Right ventricle myocardium inferior (tissue), 1 donor: ENCODE measurements at regions not wholly inside any gene's neighbourhood (a gene's known extent, or its start where the extent isn't known, plus 50 kb on each side); places are given as distances from the start of the nearest gene placed in this dataset.

Experiments used
- ATAC-seq: fragments of 200-7000 bp; cut with Tn5 transposase; one replicate; pipeline ENCODE4 v1.9.1; 2020; ENCODE audit warnings: mild to moderate bottlenecking, moderate library complexity
- DNase-seq: peaks from one replicate; pipeline ENCODE4 v3.0.0; 2021; ENCODE audit errors: missing footprints
- intact Hi-C: fragments of 100-400 bp; cut with DNase I; formaldehyde crosslinking; loops from one replicate; pipeline ENCODE4 v1.11.0; 2022
- donor health status: DM: no; HTN: yes; CAD: no; lungs with severe emphysema.

DNA sequence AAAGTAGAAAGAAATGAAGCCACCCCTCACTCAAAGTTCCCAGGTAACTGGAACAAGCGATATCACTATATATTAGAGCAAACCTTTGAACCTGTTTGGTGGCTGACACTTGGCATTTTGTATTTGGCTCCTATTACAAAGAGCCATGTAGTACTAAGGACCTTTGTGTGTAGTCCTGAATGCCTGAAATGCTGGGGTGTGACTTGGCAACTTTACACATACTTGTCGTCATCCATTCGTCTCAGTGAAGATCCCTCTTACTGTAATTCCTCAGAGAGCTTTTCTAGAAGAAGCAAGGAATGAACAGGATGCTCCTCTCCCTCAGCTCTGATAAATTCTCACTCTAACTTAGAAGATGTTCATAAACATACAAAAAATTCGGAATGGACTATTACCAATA, 216.1 kb upstream of the CDIN1 start:
- no peak for ATAC-seq
- intact Hi-C loops = no loop called here
- DNase-seq = no peak

DNA sequence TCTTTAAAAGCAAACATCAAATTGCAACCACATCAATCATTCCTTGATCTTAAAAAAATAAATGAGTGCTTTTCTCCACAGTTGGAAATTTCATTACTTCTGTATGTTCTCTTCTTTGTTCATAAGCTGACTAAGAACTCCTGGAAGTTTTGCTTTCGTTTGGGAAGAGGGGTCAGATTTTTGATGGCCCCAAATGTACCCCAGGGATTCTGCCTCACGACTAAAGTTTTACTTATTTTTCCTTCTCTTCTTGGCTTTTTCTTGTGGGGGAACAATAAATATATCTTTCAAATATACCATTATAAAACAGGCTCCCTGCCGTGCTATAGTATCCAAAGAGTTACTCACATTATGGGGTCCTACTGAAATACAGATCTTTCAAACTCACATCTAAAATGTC, 215.0 kb upstream of the CDIN1 start:
- DNase-seq (no peak), ATAC-seq (no peak)
- intact Hi-C loops = no loop called here

DNA sequence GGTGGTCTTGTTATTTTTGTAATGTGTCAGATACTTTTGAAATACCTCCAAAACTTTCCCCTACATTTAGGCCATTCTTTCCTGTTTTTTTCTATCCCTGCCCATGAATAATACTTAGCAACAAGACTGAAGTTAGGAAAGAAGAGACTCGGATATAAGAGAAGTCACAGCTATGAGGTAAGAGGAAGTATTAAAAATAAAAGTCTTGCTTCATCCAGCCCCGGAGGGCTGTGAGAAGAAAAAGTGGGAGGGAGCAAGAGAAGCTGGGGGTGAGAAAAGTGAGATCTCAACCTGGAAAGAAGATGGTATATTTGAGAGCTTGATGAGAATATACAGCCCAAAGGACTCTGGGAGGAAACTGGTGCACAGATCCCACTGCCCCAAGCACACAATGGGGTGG, 213.5 kb upstream of the CDIN1 start:
- DNase-seq = no peak
- intact Hi-C loops = no loop called here
- no peak for ATAC-seq

DNA sequence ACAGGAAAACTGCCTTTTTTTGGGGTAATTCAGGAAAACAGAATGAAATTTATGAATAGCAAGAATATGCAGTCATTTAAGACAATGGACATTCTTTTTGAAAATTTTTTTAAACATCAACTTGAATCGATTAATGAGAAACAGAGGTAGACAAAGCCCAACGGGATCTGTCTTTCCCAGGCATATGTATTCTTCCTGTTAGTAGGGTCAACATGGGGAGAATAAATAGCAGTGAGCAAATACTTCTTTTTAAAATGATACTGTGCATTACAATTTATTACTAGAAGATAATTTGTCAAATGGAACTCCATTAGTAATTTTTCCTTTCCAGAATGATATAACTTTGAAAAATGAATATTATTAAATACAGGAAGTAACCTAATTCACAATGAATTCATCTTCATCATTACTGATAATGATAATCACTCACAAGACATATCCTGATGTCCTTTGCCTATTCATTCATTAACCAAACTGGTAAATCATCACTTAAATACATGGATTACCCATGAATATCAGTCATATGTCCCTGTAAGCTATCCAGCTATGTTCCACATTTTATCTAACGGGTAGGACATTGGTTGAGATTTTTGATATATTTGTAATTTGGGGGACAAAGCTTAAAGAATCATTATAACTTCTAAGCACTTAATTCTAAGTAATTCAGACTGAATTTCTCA, 209.2 kb upstream of the CDIN1 start:
- intact Hi-C loops = no loop called here
- DNase-seq = no peak
- no peak for ATAC-seq

DNA sequence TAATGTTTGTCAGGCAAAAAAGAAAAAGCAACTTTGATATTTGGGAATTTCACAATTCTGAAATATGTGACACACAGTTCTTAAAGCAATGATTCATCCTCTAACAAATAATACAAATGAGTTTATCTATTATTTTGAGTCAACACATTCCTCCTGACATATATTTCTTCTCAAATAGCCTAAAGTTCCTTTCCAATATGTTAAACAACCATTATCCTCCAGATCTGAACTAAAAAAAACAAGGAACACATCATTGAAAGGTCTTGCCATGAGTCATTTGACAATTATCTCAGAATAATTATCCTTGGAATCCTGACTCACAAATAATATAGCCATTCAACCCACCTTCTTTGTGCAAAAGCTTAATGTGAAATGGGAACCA, 208.7 kb upstream of the CDIN1 start:
- intact Hi-C loops = no loop called here
- DNase-seq (no peak), ATAC-seq (no peak)

DNA sequence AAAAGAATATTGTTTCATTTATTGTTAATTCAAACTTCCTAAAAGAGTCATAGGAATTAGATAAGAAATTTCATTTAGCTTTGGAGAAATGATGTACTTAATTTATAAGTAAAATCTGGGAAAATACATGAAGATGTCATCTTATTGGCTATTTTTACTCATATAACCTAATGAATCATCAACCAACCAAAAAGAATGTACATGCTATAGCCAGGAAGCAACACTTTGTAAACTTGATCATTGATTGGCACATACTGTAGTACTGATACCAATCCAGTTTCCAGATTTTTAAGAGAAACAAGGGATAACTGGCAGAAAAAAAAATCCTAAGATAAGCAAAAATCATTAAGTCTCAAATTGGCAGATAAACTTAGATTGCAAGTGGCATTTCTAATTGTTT, 207.9 kb upstream of the CDIN1 start:
- DNase-seq = no peak
- ATAC-seq = no peak
- intact Hi-C loops = no loop called here

DNA sequence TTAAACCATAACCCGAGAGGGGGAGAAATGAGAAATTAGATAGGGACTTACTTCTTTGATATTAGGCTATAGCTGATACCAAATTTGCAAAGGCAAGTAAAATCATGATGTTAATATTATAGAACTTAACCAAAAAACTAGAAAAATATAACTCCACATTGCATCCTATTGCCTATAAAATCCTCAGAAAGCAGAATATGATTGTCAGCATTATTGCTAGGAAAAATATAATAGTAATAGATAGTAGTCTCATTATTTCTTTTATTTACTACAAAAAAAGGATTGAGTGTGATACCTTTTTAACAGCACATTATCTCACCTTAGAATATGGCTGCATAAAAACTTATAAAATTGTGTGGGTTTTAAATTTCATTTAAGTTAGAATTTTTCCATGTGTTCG, 206.5 kb upstream of the CDIN1 start:
- intact Hi-C loops = no loop called here
- DNase-seq (no peak), ATAC-seq (no peak)

DNA sequence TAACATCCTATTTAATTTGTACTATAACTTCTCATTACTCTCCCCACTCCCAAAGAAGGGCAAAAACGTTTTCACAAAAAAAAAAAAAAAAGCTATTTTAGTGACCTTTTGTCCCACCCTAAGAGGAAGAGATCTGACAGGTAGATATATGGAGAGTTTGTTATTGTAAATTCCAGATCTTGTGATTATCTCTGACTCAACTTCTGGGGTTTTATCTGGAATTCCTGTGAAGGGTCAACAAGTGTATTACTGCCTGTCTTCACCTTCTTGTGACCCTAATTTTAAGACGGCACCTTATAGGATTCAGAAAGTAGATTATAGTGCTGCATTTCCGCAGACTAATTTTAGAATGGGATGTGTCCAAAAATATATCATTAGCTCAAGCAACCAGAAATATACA, 205.9 kb upstream of the CDIN1 start:
- ATAC-seq (no peak), DNase-seq (no peak)
- intact Hi-C loops = no loop called here

DNA sequence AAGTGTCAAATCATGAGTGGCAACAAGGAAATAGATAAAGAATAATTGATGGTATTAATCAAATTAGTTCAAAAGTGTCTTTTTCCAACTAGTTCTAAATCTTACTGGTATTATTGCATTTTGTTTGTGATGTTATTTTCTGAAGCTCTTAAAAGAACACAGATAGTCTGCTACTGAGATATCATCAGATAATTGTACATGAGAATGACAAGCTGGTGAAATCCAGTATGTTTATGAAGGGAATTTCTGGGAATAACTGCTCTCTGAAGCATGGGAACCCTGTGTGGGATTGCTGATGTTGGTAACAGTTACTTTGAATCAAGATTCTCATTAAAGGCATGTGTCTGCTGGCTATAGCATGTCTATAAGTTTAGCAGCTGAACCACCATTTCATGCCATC, 190.3 kb upstream of the CDIN1 start:
- DNase-seq (no peak), ATAC-seq (no peak)
- intact Hi-C loops = no loop called here

DNA sequence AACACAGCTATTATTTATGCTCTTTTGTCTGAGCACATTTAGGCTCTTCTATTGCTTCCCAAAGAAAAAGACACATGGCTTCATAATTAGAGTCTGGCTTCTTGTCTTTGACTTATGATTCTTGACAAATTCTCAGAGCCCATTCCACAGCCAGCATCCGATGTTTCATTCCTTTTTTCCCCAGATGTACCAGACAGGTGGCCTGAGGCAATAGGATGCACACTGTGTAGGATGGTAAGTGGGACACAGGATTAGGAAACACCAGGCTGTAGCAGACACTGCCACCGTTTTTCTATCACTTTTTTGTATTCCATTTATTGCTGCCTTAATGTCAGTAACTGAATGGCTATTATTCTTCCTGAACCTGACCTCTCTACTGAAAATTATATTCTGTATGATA, 188.9 kb upstream of the CDIN1 start:
- DNase-seq = no peak
- intact Hi-C loops = no loop called here
- no peak for ATAC-seq

DNA sequence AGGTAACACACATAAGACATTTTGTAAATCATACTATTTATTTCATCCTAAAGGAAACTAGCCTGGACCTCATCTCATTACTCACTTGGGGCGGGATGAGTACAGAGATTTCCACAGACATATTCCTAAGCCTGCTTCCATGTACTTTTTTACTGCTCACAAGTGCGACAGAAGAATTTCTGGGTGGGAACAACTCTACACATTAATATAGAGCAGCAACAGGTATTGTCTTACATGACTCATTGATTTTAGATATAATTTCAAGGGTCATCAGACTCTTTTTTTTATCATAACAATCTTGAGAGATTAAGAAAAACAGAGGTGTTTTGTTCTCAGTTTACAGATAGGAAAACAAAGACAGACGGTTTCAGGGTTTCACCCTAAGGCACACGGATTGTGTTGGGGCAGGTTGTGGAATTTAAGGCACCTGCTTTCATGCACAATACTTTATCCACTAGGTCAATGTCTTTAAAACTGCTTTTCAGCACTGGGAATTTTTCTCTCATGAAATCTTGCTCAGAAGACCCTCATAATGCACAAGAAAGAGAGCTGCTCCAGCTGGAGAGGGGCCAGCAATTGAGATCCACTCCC, 186.7 kb upstream of the CDIN1 start:
- ATAC-seq (no peak), DNase-seq (no peak)
- intact Hi-C loops = no loop called here

DNA sequence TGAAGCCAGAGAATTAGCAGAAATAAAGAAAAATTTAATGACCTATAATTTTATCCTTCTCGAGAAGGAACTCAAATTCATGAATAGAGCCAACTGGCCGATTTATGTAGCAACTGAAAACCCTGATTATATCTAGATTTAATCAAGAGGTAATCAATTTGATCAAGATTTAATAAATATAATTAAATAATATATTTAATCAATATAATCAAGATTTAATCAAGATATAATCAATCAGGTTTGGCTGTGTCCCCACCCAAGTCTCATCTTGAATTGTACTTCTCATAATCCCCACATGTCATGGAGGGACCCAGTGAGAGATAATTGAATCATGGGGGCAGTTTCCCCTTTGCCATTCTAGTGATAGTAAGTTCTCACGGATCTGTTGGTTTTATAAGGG, 181.2 kb upstream of the CDIN1 start:
- ATAC-seq = no peak
- intact Hi-C loops = no loop called here
- no peak for DNase-seq

DNA sequence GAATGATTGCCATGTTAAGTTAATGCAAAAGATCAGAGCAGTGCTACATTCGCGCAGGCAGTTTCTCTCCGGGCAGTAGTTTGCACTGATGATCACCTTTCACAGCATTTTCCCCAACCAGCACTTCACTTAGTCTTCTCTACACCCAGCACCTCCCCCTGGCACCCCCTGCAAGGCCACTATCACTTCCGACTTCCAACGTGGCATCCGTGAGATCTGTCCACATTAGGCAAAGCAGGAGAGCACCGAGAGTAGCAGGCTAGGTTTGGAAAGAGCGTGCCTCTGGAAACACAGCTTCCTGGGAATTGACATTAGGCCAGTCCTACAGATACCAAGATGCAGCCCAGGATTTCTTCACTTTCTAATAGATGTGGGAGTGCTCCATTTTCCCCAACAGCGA, 180.2 kb upstream of the CDIN1 start:
- no peak for ATAC-seq
- DNase-seq = no peak
- intact Hi-C loops = no loop called here

DNA sequence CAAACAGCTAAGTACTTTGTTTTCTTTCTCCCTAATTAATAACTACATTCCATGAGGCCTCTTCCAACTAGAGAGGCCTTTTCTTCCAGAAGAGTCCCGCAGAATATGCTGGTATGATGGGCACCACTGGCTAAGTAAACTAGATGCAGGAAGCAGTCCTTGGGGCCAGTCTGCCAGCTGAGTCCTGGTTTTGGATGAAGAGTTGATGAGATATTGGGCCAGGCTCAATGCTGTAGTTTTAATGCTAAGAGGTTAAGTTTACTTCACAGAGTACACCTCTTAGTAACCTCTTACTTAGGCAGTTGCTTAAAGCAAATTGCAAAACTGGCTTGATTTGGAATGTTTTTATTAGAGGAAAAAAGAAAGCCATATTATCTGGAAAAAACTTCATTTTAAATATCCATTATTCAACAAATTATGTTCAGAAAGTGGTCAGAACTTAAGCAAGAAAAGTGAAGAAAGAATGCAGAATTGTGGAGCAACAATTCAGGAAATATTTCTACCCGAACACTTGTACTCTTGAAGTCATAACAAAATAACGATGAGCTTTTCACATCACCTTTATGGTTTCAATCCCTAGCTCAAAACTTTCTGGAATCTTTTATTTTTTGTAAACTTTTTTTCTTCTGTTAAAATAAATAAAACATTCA, 178.4 kb upstream of the CDIN1 start:
- DNase-seq = no peak
- intact Hi-C loops = no loop called here
- ATAC-seq = no peak

DNA sequence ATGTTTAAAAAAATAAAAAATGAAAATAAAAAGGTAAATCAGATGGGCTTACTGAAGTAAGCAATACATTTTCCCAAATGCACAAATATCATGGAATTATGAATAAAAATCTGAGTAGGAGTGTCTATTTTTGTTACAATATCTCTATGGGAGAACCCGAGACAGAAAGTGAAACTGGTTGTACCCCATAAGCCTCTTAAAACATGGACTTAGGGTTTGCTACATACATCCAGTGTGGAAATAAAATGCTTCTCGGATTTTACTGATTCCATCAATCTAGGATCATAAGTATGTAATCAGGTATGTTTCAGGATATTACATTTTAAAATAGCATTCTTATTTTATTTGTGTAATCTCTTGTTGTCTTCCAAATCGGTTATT, 177.8 kb upstream of the CDIN1 start:
- ATAC-seq (no peak), DNase-seq (no peak)

DNA sequence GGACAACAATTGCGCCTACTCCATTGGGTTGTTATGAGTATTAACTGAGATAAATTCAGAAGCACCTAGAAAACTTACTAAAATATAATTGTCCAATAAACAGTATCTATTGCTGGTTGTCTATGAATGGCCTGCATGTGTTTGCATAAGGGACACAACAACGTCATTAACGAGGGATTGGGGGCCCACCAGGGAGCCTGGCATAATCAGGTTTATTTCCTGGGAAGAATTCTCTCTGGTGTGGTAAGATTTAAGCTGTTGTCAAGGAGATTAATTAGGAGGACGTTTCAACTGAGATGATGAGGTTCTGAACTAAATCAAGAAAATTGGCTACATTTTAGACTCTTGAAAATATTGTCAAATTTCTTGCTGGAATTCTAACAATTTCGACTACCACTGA, 176.1 kb upstream of the CDIN1 start:
- DNase-seq (no peak), ATAC-seq (no peak)
- intact Hi-C loops = no loop called here

More for the DNA sequence above, 177.8 kb upstream of the CDIN1 start:
- intact Hi-C loops = no loop called here

DNA sequence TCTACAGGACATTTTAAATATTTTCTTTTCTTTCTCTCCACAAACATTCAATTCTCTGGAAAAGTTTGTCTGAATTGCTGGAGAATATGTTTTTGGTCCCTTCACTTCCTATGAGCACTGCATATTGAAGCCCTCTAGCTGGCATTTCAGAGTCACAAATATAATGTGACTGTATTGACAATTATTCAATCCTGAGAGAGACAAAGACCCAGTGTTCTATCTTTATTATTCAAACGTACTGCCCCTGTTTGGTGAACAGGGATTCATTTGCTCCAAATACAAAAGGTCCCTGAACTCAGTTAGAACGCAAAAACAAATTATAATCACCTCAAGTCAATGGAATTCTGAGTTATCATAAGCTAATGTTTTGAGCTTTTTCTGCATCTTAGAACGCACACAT, 173.1 kb upstream of the CDIN1 start:
- intact Hi-C loops = no loop called here
- ATAC-seq = no peak
- DNase-seq = no peak

DNA sequence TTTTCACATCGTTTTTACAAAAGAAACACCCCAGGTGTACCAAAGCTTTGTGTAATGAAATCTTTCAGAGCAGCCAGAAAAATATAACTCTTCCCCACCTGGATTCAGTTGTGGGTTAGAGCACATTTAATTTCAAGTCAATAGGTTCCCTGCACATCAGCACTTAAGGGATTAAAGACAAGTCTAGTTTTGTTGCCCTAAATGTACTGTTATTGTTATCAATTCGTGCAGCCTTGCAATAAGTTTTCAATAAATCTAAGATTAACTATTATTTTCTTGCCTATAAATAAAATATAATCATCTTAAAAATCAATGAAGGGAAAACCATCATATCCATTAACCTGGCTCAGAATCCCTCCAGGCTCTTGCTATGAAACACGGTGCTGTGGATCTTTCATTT, 172.5 kb upstream of the CDIN1 start:
- intact Hi-C loops = no loop called here
- DNase-seq = no peak
- no peak for ATAC-seq

DNA sequence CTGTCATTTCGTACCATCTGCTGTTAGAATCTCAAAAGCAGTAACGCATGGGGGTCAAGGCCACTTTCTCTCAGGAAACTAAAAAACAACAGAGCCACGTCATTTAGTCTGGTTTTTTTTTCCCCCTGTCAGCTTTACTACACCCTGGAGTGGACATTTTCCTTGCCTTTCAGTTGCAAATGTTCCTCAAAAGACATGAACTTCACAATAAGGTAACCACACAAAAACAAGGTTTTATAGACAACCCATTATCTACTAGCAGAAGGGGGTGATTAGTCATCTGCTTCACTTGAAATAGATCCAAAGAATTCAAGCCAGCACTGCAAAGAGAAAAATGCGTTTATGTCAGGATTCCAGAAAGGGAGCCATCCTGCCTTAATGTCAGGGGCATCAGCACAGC, 171.8 kb upstream of the CDIN1 start:
- no peak for DNase-seq
- ATAC-seq = no peak
- intact Hi-C loops = no loop called here

DNA sequence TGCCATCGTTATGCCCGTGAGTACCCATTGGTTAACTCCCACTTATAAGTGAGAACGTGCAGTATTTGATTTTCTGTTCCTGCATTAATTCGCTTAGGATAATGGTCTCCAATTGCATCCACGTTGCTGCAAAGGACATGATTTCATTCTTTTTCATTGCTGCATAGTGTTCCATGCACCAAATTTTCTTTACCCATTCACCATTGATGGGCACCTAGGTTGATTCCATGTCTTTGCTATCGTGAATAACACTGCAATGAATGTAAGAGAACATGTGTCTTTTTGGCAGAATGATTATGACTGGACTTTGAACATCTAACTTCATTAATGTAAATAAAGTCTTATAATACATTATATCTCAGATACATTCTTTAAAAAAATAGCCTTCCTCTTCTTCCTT, 169.6 kb upstream of the CDIN1 start:
- intact Hi-C loops = no loop called here
- DNase-seq (no peak), ATAC-seq (no peak)

DNA sequence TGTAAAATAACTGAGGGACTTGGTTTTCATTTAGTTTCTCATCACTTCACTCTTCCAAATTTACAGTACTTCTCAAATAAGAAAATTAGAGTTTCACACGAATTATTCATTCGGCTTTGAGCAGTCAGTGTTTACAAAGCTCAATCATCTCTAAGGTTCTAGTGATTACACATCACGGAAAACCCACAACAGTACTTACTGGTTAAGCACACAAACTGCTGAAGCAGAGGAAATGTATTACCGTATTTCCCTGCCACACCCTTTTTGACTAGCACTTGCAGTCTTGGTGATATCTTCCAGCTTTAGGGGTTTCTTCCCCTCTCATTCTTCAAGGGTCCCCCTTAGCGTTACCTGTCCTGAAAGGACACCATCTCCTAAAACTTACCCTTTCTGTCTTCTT, 164.8 kb upstream of the CDIN1 start:
- intact Hi-C loops = no loop called here
- ATAC-seq = no peak

More for the DNA sequence above, 164.8 kb upstream of the CDIN1 start:
- DNase-seq = no peak
